ENCODE measurements at regions not wholly inside any gene's neighbourhood (a gene's known extent, or its start where the extent isn't known, plus 50 kb on each side); places are given as distances from the start of the nearest gene placed in this dataset.

GRCh38 chr4:45353161-45353560 is 626.8 kb upstream of the GNPDA2 start:
- intact Hi-C loops (cut with DNase I) = no loop called here
- no peaks in the 10 kb centered on the region for H3K4me1 ChIP-seq
- no peaks in the 10 kb centered on the region for H3K36me3 ChIP-seq
- TF ChIP-seq, protein P1, sequence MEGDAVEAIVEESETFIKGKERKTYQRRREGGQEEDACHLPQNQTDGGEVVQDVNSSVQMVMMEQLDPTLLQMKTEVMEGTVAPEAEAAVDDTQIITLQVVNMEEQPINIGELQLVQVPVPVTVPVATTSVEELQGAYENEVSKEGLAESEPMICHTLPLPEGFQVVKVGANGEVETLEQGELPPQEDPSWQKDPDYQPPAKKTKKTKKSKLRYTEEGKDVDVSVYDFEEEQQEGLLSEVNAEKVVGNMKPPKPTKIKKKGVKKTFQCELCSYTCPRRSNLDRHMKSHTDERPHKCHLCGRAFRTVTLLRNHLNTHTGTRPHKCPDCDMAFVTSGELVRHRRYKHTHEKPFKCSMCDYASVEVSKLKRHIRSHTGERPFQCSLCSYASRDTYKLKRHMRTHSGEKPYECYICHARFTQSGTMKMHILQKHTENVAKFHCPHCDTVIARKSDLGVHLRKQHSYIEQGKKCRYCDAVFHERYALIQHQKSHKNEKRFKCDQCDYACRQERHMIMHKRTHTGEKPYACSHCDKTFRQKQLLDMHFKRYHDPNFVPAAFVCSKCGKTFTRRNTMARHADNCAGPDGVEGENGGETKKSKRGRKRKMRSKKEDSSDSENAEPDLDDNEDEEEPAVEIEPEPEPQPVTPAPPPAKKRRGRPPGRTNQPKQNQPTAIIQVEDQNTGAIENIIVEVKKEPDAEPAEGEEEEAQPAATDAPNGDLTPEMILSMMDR (IDR thresholded peaks at IDR 0.05) = no peak
- H3K4me3 ChIP-seq = no peak overlapping the region
- H3K27me3 ChIP-seq = no peaks in the 10 kb centered on the region
- H3K9me3 ChIP-seq = no peaks in the 10 kb centered on the region
- no peak for DNase-seq (ENCODE audit: low spot score in 2 of 2)
- no peak overlapping the region for H3K27ac ChIP-seq

GRCh38 chr4:45350438-45350837 is 624.1 kb upstream of the GNPDA2 start:
- Histone ChIP-seq H3K4me3 (peak overlapping the region; percentile 44 to 50), H3K27me3 (no peaks in the 10 kb centered on the region), H3K36me3 (no peaks in the 10 kb centered on the region), H3K27ac (no peak overlapping the region), H3K4me1 (no peaks in the 10 kb centered on the region), H3K9me3 (no peaks in the 10 kb centered on the region)
- intact Hi-C loops (cut with DNase I) = no loop called here
- TF ChIP-seq, protein P1 (IDR thresholded peaks at IDR 0.05) = no peak
- no peak for DNase-seq (ENCODE audit: low spot score in 2 of 2)

- Histone ChIP-seq H3K9me3 (no peaks in the 10 kb centered on the region), H3K27ac (no peak overlapping the region), H3K4me3 (peak overlapping the region in 1 of 2 donors; percentile 44), H3K36me3 (no peaks in the 10 kb centered on the region), H3K4me1 (no peaks in the 10 kb centered on the region), H3K27me3 (no peaks in the 10 kb centered on the region)
- no peak for DNase-seq (ENCODE audit: low spot score in 2 of 2)
- intact Hi-C loops (cut with DNase I) = no loop called here
- TF ChIP-seq, protein P1 (IDR thresholded peaks at IDR 0.05) = no peak
These were observed 623.5 kb upstream of the GNPDA2 start for GRCh38 chr4:45349859-45350258.

- TF ChIP-seq, protein P1 (IDR thresholded peaks at IDR 0.05) = no peak
- H3K4me1 ChIP-seq = no peaks in the 10 kb centered on the region
- intact Hi-C loops (cut with DNase I) = no loop called here
- DNase-seq (ENCODE audit: low spot score in 2 of 2) = no peak
- H3K27ac ChIP-seq = no peak overlapping the region
- no peaks in the 10 kb centered on the region for H3K27me3 ChIP-seq
- no peaks in the 10 kb centered on the region for H3K9me3 ChIP-seq
- no peaks in the 10 kb centered on the region for H3K36me3 ChIP-seq
- H3K4me3 ChIP-seq = no peak overlapping the region
These were observed 620.6 kb upstream of the GNPDA2 start for GRCh38 chr4:45346816-45347435.

DNA sequence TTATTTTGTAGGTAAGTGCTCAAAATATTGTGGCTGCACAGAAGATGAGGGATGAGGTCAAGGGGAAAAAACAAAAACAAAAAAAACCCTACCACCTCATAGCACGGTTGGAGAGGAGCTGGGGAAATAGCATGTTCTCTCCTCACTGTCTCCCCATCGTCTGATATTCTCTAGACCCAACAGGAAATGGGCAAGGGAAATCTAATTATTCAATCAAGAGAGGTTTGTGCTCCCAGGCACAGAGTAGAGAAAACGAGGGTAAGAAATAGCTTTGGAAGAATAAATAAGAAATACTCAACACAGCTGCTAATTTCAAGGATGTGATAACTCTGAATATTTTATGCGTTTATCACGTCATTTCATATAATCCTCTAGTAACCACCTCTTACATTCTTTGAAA is 619.2 kb upstream of the GNPDA2 start:
- DNase-seq (ENCODE audit: low spot score in 2 of 2) = no peak
- intact Hi-C loops (cut with DNase I) = no loop called here
- H3K27ac ChIP-seq = no peak overlapping the region
- no peak overlapping the region for H3K4me3 ChIP-seq
- TF ChIP-seq, protein P1 (IDR thresholded peaks at IDR 0.05) = no peak
- H3K9me3 ChIP-seq = no peaks in the 10 kb centered on the region
- no peaks in the 10 kb centered on the region for H3K36me3 ChIP-seq
- no peaks in the 10 kb centered on the region for H3K27me3 ChIP-seq
- no peaks in the 10 kb centered on the region for H3K4me1 ChIP-seq

DNA sequence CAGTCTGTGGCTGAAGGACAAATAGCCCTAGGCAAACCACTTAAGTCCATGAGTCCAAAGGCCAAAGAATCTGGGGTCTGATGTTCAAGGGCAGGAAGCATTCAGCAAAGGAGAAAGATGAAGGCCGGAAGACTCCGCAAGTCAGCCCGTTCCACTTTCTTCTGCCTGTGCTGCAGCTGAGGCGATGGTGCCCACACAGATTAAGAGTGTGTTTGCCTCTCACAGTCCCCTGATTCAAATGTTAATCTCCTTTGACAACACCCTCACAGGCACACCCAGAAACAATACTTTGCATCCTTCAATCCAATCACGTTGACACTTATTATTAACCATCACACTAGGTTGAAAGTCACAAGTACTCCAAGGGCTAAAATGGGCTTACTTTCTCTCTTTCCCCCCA is 605.4 kb upstream of the GNPDA2 start:
- H3K9me3 ChIP-seq = no peaks in the 10 kb centered on the region
- TF ChIP-seq, protein P1 (IDR thresholded peaks at IDR 0.05) = no peak
- DNase-seq (ENCODE audit: low spot score in 2 of 2) = no peak
- intact Hi-C loops (cut with DNase I) = no loop called here
- H3K27ac ChIP-seq = no peak overlapping the region
- H3K4me3 ChIP-seq = no peak overlapping the region
- H3K4me1 ChIP-seq = no peaks in the 10 kb centered on the region
- H3K36me3 ChIP-seq = no peaks in the 10 kb centered on the region
- no peaks in the 10 kb centered on the region for H3K27me3 ChIP-seq

Measured in ascending aorta (tissue), 2 donors.